A549 (cell line): ENCODE measurements at regions not wholly inside any gene's neighbourhood (a gene's known extent, or its start where the extent isn't known, plus 50 kb on each side); places are given as distances from the start of the nearest gene placed in this dataset.

Experiments
- CHD2 ChIP-seq: fragments of 150-350 bp; IDR thresholded peaks from 2 replicates; pipeline ENCODE4 v1.6.1; 2014; ENCODE audit warnings: low read length; ENCODE audit not compliant: partially characterized antibody
- CTCF ChIP-seq: fragments of >200 bp; sonication (Bioruptor Twin); formaldehyde crosslinking; IDR thresholded peaks from 3 replicates; pipeline ENCODE4 v1.5.1; 2016
- EP300 ChIP-seq, 2 experiments: fragments of >200 bp; sonication (Bioruptor Twin); formaldehyde crosslinking; IDR thresholded peaks; 2 replicates in 1 of 2; 3 replicates in 1 of 2; pipeline ENCODE4 v1.6.1; 2016 to 2017
- GATA3 ChIP-seq: IDR thresholded peaks from 2 replicates; pipeline ENCODE4 v1.6.1; 2012; ENCODE audit warnings: borderline replicate concordance
- JUN ChIP-seq, 2 experiments: fragments of >200 bp; sonication (Bioruptor Twin); formaldehyde crosslinking; IDR thresholded peaks; 2 replicates in 1 of 2; 3 replicates in 1 of 2; pipeline ENCODE4 v1.6.1; 2016 to 2017
- KDM5A ChIP-seq: fragments of 200-600 bp; sonication (generic); IDR thresholded peaks from 2 replicates; pipeline ENCODE4 v1.6.1; 2016; ENCODE audit warnings: antibody characterized with exemption, mild to moderate bottlenecking
- MAFK ChIP-seq: fragments of 450-650 bp; IDR thresholded peaks from 2 replicates; pipeline ENCODE4 v1.6.1; 2014; ENCODE audit not compliant: partially characterized antibody
- NR3C1 ChIP-seq: fragments of >200 bp; sonication (Bioruptor Twin); formaldehyde crosslinking; IDR thresholded peaks from 3 replicates; pipeline ENCODE4 v1.6.1; 2017
- RAD21 ChIP-seq, 2 experiments: fragments of >200 bp in 1 of 2; sonication (Bioruptor Twin) in 1 of 2; formaldehyde crosslinking in 1 of 2; IDR thresholded peaks in 1 of 2; conservative IDR thresholded peaks in 1 of 2; 2 replicates in 1 of 2; 3 replicates in 1 of 2; pipeline ENCODE4 v1.6.1; 2012 to 2018; ENCODE audit warnings: inconsistent platforms in 1 of 2
- RCOR1 ChIP-seq: fragments of 150-350 bp; IDR thresholded peaks from 2 replicates; pipeline ENCODE4 v1.6.1; 2014; ENCODE audit warnings: antibody characterized with exemption, low read length, low read depth
- ZFP36 ChIP-seq: fragments of 450-650 bp; IDR thresholded peaks from 2 replicates; pipeline ENCODE4 v1.6.1; 2014; ENCODE audit warnings: borderline replicate concordance; ENCODE audit not compliant: partially characterized antibody
- ZSCAN20 ChIP-seq: fragments of 250-450 bp; sonication (Bioruptor Pico); IDR thresholded peaks from 2 replicates; pipeline ENCODE4 v1.8.0; 2022; ENCODE audit warnings: mild to moderate bottlenecking, moderate library complexity
- TF ChIP-seq, protein P1 (sequence below): IDR thresholded peaks from 2 replicates; pipeline ENCODE4 v1.6.1; 2012
- TF ChIP-seq, protein P2 (sequence below): IDR thresholded peaks from 2 replicates; pipeline ENCODE4 v1.6.1; 2012

- TF ChIP-seq CTCF (no peak), GATA3 (no peak), RAD21 (conservative IDR thresholded peaks at IDR 0.05 in 1 of 2, IDR thresholded peaks at IDR 0.05 in 1 of 2) (no peak), EP300 (IDR thresholded peaks at IDR 0.05) (no peak), KDM5A (no peak), ZFP36 (no peak), CHD2 (no peak), NR3C1 (no peak), ZSCAN20 (CRISPR knock-in tag) (no peak), RCOR1 (no peak), JUN (IDR thresholded peaks at IDR 0.05) (no peak), MAFK (no peak)
- TF ChIP-seq, protein P1, sequence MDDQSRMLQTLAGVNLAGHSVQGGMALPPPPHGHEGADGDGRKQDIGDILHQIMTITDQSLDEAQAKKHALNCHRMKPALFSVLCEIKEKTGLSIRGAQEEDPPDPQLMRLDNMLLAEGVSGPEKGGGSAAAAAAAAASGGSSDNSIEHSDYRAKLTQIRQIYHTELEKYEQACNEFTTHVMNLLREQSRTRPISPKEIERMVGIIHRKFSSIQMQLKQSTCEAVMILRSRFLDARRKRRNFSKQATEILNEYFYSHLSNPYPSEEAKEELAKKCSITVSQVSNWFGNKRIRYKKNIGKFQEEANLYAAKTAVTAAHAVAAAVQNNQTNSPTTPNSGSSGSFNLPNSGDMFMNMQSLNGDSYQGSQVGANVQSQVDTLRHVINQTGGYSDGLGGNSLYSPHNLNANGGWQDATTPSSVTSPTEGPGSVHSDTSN, result no peak
- TF ChIP-seq, protein P2, sequence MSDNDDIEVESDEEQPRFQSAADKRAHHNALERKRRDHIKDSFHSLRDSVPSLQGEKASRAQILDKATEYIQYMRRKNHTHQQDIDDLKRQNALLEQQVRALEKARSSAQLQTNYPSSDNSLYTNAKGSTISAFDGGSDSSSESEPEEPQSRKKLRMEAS, result no peak
Observed at GRCh38 chr10:78714225-78714624, 354.5 kb upstream of the ZMIZ1 start.
